Prostate gland (tissue), 2 donors: ENCODE measurements at regions not wholly inside any gene's neighbourhood (a gene's known extent, or its start where the extent isn't known, plus 50 kb on each side); places are given as distances from the start of the nearest gene placed in this dataset.

Source experiments
- CTCF ChIP-seq, 4 experiments: fragments of 200-600 bp in 2 of 4; fragments of 450-650 bp in 2 of 4; sonication (generic) in 2 of 4; IDR thresholded peaks; 1 replicate in 3 of 4; 2 replicates in 1 of 4; pipeline ENCODE4 v1.5.1; 2016 to 2019; ENCODE audit warnings: antibody characterized with exemption in 4 of 4, mild to moderate bottlenecking in 2 of 4, moderate library complexity in 2 of 4
- POLR2A ChIP-seq: fragments of 450-650 bp; IDR thresholded peaks from one replicate; pipeline ENCODE4 v1.6.1; 2016; ENCODE audit warnings: antibody characterized with exemption, mild to moderate bottlenecking

DNA sequence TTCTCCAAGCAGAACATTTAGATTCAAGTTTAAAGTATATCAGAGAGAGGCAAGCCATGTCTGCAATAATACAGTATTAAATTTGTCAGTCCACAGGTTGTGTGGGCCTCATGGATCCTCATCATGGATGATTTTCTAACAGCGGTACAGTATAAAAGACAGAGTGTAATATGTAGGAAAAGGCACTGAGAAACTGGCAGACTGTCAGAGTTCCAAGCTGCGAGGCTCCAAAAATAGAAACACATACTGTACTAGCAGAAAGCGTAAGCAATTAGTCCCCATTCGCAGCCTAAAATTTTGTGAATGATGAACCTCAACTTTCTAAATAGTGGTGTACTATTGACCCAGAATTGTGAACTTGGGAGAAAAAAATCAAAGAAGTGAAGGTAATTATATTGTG, 933.3 kb downstream of the XPNPEP1 start:
- TF ChIP-seq CTCF (IDR thresholded peaks at IDR 0.05), result no peak
- no peak for TF ChIP-seq POLR2A
